LNCaP clone FGC (cell line): ENCODE measurements at regions not wholly inside any gene's neighbourhood (a gene's known extent, or its start where the extent isn't known, plus 50 kb on each side); places are given as distances from the start of the nearest gene placed in this dataset.

Source experiments
- DNase-seq: peaks from one replicate; pipeline ENCODE4 v3.0.0-alpha.2; 2011; ENCODE audit warnings: low read depth
- H3K4me3 ChIP-seq: 2 replicates; pipeline ENCODE4 v1.5.1; 2011; ENCODE audit warnings: mild to moderate bottlenecking, low read depth, low read length, control low read depth
- TF ChIP-seq, protein P1 (sequence below): IDR thresholded peaks from 2 replicates; pipeline ENCODE4 v1.5.1; 2012; ENCODE audit warnings: mild to moderate bottlenecking; ENCODE audit not compliant: control insufficient read depth, insufficient read depth; ENCODE audit errors: extremely low read depth

DNA sequence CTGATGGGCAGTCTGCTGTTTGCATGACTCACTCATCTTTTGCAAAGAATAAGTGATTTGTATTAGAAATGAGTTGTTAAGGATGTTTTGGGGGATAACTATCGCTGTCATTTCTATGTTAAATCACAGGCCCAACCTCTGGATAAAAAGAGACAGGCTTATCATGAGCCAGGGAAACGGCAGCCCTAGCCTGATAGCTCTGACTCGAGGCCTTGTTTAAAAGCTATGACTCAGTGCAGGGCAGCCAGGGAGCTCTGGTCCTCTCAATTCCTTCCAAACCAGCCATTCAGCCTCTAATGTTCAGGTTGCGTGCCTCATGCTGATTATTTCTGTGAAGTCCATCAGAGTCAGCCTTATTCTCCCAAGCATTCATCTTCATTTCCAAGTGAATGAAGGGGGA is 305.9 kb upstream of the HAND2 start:
- DNase-seq: no peak
- H3K4me3 ChIP-seq: no peak overlapping the region
- TF ChIP-seq, protein P1, sequence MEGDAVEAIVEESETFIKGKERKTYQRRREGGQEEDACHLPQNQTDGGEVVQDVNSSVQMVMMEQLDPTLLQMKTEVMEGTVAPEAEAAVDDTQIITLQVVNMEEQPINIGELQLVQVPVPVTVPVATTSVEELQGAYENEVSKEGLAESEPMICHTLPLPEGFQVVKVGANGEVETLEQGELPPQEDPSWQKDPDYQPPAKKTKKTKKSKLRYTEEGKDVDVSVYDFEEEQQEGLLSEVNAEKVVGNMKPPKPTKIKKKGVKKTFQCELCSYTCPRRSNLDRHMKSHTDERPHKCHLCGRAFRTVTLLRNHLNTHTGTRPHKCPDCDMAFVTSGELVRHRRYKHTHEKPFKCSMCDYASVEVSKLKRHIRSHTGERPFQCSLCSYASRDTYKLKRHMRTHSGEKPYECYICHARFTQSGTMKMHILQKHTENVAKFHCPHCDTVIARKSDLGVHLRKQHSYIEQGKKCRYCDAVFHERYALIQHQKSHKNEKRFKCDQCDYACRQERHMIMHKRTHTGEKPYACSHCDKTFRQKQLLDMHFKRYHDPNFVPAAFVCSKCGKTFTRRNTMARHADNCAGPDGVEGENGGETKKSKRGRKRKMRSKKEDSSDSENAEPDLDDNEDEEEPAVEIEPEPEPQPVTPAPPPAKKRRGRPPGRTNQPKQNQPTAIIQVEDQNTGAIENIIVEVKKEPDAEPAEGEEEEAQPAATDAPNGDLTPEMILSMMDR: no peak

DNA sequence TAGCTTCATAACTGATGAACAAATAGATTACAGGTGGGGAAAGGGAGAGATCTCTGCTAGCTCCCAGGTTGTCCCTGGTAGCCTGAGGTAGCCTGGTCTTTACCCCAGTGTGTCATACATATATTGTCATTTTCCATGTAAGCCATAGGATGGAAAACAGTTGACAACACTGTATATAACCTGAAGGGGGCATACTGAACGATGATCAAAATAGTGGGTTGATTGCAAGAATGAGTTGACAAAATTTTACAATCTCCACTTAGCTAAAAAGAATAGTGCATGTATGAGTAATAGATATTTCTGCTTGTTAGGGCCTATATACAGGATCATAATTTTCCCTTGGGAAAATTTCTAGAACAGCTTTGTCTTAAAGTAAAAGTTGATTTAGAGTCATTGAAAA is 304.1 kb upstream of the HAND2 start:
- no peak overlapping the region for H3K4me3 ChIP-seq
- TF ChIP-seq, protein P1: peak; percentile 27; the same call in 1 of the 2 replicates
- no peak for DNase-seq

DNA sequence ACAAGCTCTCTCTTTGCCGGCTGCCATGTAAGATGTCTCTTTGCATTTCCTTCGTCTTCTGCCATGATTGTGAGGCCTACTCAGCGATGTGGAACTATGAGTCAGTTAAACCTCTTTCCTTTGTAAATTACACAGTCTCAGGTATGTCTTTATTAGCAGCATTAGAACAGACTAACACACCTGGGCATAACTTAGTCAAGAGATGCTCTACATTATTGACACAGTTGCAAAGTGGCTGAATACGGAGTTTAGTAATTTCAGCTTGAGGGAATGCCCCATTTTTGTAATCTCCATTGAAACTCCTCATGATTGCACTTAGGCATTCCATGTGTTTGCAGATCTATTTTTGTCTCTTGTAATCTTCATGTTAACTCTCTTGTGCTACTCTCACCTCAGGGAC is 299.5 kb upstream of the HAND2 start:
- no peak for DNase-seq
- TF ChIP-seq, protein P1: no peak
- H3K4me3 ChIP-seq: no peak overlapping the region

DNA sequence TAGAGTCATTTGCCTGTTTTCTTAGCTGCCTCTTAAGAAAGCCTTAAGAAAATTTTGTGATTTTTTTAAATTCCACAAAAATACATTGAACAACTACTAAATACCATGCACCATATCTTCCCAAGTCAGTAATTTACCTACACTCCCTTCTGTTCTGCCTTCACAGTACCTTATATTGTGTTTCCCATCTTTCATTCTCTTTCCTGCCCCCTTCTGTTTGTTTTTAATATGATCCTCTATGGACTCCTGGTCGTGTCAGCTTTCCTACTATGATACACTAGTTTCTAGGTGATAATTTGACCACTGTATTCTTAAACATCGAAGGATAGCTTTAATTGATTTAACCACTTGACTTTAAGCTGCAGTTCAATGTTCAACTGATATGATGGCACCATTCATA is 297.7 kb upstream of the HAND2 start:
- no peak overlapping the region for H3K4me3 ChIP-seq
- TF ChIP-seq, protein P1: peak; percentile 26
- DNase-seq: no peak

DNA sequence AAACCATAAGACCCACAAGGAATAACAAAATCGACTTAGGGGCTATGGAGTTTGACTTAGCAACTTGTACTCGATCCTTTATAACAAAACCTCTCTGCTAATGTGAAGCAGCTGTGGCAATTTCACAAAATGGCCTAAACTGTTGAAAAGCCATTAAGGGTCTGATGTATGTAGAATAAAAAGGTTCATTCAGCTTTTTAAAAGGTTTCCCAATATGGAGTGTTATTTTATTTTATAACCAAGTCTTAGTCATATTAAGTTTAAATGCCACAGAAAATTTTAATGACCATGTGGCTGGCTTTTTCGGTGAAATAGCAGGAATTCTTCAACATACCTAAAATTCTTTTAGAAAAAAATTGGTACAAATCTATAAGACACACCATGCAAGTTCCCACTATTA is 291.8 kb upstream of the HAND2 start:
- TF ChIP-seq, protein P1: no peak
- H3K4me3 ChIP-seq: no peak overlapping the region
- no peak for DNase-seq

DNA sequence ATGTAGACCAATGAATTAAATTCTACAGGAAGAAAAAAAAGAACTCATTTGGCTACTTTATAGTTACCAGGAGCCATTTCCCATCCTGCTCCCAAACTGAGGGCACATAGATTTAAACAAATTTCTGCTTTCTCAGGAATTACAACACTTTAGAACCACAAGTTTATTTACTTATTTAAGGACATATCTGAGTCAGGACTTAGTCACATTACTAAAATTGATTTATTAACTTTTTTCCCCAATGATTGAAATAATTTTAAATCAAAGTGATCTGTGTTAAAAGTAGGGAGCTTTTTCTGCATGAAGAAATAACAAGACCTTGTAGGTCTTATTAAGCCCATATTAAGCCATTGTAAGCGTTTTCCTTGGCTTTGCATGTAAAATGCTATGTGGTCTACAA is 291.0 kb upstream of the HAND2 start:
- no peak for DNase-seq
- no peak overlapping the region for H3K4me3 ChIP-seq
- TF ChIP-seq, protein P1: no peak

DNA sequence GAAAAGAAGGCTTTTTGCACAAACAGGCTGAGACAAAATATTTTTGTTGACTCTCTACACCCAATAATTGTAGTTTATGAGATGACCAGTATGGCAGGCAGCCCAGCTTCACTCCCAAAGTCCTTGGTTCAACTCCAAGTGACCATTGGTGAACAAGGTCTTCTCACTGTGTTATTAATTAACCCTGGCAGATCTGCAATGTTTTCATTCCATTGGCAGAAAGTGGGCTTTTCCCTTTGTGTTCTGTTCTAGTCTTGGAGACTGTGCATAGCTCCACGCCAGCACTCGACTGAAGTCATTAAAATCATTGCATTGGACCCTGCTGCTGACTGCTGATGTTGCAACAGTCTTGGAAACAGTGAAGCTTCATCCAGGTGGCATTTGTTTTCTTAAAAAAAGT is 277.3 kb upstream of the HAND2 start:
- no peak overlapping the region for H3K4me3 ChIP-seq
- no peak for DNase-seq
- TF ChIP-seq, protein P1: no peak
